GM18505 (cell line): ENCODE measurements at regions not wholly inside any gene's neighbourhood (a gene's known extent, or its start where the extent isn't known, plus 50 kb on each side); places are given as distances from the start of the nearest gene placed in this dataset.
"Not testable (repeated sequence)": the region's sequence is repeated elsewhere in the genome, so short reads cannot be mapped to it uniquely, and the experiment has no call there.

Experiments used
- ATAC-seq: cut with Tn5 transposase; IDR thresholded peaks from one replicate; pipeline ENCODE4 v1.9.1; 2021; ENCODE audit not compliant: unreplicated experiment
- POLR2A ChIP-seq: IDR thresholded peaks from 4 replicates; pipeline ENCODE4 v1.6.1; 2011; ENCODE audit warnings: borderline replicate concordance; ENCODE audit not compliant: insufficient read depth, insufficient read length; ENCODE audit errors: extremely low read depth

DNA sequence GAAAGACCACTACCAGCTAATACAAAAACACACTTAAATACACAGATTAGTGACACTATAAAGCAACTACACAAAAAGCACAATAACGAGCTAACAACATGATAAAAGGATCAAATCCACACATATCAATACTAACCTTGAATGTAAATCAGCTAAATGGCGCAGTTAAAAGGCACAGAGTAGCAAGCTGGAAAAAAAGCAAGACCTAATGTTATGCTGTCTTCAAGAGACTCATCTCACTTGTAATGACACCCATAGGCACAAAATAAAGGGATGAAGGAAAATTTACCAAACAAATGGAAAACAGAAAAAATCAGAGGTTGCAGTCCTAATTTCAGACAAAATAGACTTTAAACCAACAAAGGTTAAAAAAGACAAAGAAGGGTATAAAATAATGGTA lies 86.3 kb downstream of the NUS1 start:
- ATAC-seq, result no peak

DNA sequence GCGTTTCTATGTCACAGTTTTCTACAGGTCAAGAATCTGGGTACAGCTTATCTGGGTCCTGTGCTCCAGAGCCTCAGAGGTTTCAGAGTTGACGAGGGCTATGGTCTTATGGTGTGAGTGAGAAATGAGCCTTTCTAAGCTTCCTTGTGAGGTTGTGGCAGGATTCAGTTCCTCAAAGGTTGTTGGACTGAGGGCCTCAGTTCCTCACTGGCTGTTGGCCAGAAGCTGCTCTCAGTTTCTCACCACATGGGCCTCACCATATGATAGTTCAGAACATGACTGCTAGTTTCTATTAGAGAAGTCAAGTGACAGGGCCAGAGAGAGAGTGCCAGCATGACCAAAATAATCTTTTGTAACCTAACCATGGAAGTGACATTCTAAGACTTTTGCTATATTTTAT lies 96.1 kb downstream of the NUS1 start:
- no peak for TF ChIP-seq POLR2A

More for the DNA sequence above, 86.3 kb downstream of the NUS1 start:
- no peak for TF ChIP-seq POLR2A

DNA sequence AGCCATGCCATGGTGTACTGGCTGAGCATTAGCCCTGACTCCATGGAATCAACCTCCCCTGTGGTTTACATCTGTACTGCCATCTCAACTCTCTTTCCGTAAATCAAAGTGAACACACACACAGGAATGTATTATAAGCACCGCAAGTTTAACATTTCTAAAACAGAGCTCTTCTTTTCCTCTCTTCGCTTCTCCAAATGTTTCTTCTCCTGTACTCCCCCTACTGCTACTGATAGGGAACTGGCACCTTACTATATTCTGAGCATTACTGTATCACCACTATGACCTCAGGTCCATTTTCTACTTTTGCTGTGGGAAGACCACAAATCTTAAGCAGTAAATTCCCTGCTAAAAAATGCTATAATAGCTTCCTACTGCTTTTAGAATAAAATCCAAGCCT lies 101.2 kb downstream of the NUS1 start:
- no peak for TF ChIP-seq POLR2A
- ATAC-seq, result no peak

More for the DNA sequence above, 96.1 kb downstream of the NUS1 start:
- peak; percentile 97 for ATAC-seq

DNA sequence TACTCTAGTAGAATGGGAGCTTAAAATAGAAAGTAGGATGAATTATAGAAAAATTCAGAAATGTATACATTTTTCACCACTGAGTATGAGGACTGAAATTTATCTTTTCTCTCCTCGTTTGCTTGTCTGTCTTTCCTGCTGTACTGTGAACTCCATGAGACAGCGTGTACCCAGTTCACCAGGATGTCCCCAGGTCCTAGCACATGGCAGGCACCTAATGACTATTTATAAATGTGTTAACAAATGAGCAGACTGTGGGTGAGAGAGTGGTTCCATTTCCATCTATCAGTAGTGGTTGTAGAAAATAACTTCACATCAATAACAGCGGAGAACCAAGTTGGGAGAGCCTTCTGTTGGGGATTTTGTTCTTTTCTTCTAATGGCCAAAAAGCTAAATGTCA lies 106.3 kb downstream of the NUS1 start:
- TF ChIP-seq POLR2A, result no peak
- ATAC-seq, result no peak

DNA sequence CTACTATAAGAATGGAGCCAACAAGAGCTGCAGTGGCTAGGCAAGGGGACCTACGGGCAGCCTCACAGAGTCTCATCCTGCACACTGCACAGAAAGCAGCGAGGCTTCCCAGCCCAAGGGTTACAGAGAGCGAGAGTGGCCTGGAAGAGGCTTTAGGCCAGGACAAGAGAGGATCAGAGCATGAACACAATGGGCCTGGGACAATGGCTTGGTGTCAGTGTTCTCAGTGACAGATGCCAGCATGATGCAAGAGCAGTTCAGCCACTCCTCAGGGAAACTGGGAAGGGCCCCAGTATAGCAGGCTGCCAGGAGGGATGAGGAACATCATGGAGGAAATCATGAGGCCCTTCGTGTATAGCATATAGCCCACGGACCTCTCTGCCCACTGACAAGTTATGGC lies 108.0 kb downstream of the NUS1 start:
- no peak for TF ChIP-seq POLR2A

DNA sequence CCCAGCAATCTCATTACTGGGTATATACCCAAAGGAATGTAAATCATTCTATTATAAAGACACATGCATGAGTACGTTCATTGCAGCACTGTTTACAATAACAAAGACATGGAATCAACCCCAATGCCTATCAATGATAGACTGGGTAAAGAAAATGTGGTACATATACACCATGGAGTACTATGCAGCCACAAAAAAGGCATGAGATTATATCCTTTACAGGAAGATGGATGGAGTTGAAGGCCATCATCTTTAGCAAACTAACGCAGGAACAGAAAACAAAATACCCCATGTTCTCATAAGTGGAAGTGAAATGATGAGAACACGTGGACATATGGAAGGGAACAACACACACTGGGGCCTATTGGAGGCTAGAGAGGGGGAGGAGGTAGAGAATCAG lies 115.7 kb downstream of the NUS1 start:
- no peak for TF ChIP-seq POLR2A
- ATAC-seq, result no peak

More for the DNA sequence above, 108.0 kb downstream of the NUS1 start:
- no peak for ATAC-seq

DNA sequence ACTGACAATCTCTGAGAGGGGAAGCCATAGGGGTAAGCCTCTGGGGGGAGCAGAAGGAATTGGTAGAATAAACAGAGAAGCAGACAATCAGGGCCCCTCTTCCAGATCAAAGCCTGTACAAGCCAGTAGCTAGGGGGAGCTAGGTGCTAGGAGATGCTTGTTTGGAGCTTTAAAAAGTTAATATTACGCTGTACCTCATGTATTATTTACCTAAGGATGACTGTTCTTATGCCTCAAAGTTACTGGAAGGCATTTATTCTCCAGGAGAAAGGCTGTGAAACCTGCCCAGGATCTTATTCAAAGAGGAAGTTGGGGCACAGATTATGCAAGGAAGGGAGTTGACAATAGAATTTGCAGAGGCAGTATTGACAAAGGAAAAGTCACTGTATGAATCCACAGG lies 111.8 kb upstream of the SLC35F1 start:
- ATAC-seq, result no peak
- no peak for TF ChIP-seq POLR2A

DNA sequence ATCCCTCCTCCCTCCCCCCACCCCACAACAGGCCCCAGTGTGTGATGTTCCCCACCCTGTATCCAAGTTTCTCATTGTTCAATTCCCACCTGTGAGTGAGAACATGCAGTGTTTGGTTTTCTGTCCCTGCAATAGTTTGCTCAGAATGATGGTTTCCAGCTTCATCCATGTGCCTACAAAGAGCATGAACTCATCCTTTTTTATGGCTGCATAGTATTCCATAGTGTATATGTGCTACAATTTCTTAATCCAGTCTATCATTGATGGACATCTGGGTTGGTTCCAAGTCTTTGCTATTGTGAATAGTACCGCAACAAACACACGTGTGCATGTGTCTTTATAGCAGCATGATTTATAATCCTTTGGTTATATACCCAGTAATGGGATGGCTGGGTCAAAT lies 108.2 kb upstream of the SLC35F1 start:
- ATAC-seq, result not testable (repeated sequence)

DNA sequence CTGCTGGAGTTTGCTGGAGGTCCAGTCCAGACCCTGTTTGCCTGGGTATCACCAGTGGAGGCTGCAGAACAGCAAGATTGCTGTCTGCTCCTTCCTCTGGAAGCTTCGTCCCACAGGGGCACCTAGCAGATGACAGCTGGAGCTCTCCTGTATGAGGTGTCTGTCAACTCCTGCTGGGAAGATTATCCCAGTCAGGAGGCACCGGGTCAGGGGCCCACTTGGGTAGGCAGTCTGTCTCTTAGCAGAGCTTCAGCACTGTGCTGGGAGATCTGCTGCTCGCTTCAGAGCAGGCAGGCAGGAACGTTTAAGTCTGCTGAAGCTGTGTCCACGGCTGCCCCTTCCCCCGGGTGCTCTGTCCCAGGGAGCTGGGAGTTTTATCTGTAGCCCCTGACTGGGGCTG lies 96.8 kb upstream of the SLC35F1 start:
- ATAC-seq, result no peak

DNA sequence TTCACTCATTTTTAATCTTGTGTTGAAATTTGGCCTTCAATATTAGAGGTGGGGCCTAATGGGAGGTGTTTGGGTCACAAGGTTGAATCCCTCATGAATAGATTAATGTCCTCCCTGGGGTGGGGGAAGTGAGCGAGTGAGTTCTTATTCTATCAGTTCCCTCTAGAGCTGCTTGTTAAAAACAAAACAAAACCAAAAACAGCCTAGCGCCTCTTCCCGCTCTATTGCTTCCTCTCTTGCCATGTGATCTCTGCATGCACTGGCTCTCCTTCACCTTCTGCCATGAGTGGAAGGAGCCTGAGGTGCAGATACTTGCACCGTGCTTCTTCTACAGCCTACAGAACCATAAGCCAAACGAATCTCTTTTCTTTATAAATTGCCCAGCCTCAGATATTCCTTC lies 89.6 kb upstream of the SLC35F1 start:
- TF ChIP-seq POLR2A, result no peak
- no peak for ATAC-seq

More for the DNA sequence above, 96.8 kb upstream of the SLC35F1 start:
- TF ChIP-seq POLR2A, result no peak

DNA sequence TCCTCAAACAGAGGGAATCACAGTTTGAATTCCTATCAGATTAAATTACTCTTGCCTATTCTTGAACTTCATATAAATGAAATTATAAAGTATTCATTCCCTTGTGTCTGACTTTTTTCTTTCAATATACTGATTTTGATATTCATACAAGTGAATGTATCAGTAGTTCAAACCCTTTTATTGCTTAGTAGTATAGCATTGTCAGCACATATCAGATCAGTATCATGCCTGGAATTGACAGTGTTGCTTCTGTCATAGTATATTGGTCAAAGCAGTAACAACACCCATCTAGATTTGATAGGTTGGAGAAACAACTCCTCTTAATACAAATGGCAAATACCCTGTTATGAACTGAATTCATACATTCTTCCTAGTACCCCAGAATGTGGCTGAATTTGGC lies 89.1 kb upstream of the SLC35F1 start:
- no peak for TF ChIP-seq POLR2A
- no peak for ATAC-seq

DNA sequence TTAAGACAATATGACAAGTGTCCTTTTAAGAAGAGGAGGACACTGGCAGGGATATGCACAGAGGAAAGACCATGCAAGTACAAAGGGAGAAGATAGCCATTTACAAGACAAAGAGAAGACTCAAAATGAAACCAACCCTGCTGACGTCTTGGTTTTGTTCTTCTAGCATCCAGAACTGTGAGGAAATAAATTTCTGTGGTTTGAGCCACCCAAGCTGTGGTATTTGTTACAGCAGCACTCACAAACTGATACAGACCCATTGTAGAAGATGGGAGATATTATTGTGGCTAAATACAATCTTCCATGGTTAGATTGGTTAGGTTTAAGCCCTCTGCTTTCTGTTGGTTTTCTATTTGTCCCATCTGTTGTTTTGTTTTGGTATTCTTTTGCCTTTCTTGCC lies 88.6 kb upstream of the SLC35F1 start:
- ATAC-seq, result no peak

DNA sequence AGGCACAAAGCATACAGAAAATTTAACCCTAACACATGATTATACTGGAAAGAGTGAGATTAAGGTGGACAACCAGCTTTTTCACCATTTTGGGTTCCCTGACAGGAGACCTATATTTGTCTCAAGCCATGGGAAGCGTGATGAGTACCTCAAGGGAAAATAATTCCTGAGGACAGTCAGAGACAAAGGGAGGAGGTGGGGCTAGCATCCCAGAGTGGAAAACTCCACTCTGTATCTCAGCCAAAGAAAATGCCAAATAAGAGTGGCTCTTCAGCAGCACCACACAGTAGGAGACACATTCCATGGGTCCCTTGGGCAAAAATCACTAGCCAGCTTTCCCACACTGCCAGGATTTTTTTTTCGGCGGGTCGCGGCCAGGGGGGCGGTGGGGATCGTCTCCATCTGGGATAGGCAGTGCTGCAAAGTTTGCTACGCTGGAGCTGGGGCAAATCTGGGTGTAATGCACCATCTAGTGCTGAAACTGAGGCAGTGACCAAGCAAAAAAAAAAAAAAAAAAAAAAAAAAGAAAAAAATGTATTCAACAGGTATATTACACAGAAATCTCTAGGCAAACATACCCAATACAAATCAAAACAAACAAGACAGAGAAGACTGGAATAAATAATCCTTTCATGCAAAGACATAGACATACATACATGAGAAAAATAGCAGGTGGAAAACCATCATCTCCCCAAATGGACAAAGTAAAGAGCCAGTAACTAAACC lies 77.3 kb upstream of the SLC35F1 start:
- no peak for TF ChIP-seq POLR2A
- ATAC-seq, result no peak

More for the DNA sequence above, 88.6 kb upstream of the SLC35F1 start:
- no peak for TF ChIP-seq POLR2A

DNA sequence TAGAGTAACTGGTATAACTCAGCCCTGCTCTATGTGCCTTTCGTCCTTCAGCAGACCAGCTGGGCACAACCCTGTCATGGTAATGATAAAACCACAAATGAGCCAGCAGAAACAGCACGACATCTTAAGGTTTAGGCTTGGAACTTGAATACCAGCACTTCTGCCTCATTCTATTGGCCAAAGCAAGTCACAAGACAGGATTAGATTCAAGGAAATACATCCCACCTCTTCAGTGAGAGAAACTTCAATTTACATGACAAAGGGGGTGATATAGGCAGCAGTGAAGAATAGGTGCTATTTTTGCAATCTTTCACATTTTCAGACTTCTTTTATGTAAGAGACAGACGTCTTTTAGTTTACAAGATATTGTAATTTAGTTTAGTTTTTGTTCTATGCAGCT lies 69.8 kb upstream of the SLC35F1 start:
- TF ChIP-seq POLR2A, result no peak
- no peak for ATAC-seq

DNA sequence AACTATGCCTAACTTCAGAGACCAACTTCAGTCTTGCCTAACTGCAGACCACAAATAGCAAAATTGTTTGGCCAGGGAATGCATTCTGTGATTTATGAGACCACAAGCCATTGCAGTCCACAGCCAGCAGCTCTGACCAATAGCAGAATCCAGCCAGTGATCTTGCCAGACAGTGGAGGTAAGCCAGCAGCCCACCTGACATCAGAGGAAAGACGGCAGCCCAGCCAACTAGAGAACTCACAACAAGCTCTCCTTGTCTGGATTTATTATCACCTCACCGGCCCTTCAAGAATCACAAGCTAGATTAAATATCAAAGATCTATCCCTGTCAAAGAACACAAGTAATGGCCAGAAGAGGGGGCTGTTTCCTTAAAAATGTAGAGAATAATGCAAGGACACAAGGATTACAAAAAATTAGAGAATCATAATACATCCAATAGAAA lies 66.5 kb upstream of the SLC35F1 start:
- TF ChIP-seq POLR2A, result no peak
- ATAC-seq, result no peak

DNA sequence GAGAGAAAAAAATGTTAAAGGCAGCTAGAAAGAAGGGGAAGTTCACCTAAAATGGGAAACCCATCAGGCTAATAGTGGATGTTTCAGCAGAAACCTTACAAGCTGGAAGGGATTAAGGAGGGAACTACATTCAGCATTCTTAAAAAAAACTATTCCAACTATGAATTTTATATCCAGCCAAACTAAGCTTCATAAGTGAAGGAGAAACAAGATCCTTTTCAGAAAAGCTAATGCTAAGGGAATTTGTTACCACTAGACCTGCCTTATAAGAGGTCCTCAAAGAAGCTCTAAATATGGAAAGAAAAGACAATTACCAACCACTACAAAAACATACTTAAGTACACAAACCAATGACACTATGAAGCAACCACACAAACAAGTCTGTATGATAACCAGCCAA lies 59.2 kb upstream of the SLC35F1 start:
- no peak for ATAC-seq
- TF ChIP-seq POLR2A, result no peak

DNA sequence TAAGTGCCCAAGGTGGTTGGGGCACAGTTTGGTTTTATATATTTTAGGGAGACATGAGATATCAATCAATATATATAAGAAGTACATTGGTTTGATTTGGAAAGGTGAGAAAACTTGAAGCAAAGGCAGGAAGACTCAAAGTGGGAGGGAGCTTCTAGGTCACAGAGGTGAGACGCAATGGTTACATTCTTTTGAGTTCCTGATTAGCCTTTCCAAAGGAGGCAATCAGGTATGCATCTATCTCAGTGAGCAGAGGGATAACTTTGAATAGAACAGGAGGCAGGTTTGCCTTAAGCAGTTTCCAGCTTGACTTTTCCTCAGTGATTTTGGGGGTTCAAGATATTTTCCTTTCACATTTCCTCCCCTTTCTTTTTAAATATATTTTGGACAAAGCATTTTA lies 58.0 kb upstream of the SLC35F1 start:
- ATAC-seq, result no peak
- TF ChIP-seq POLR2A, result no peak
